GM13976 (cell line): ENCODE measurements at regions not wholly inside any gene's neighbourhood (a gene's known extent, or its start where the extent isn't known, plus 50 kb on each side); places are given as distances from the start of the nearest gene placed in this dataset.

Experiments
- DNase-seq: peaks from one replicate; pipeline ENCODE4 v3.0.0; 2012; ENCODE audit warnings: low spot score
- in situ Hi-C: fragments of 300-500 bp; cut with MboI; formaldehyde crosslinking; loops from one replicate; pipeline ENCODE4 v1.12.0; 2022; ENCODE audit warnings: low sequenced_read_pairs, mixed read lengths, inconsistent platforms; ENCODE audit not compliant: unreplicated experiment
- TF ChIP-seq, protein P1 (sequence below): IDR thresholded peaks from 2 replicates; pipeline ENCODE4 v1.5.1; 2012; ENCODE audit warnings: borderline replicate concordance, mild to moderate bottlenecking; ENCODE audit not compliant: insufficient read depth; ENCODE audit errors: extremely low read depth, missing control alignments, control extremely low read depth

- in situ Hi-C loops, result loop anchor here (25.0 kb wide), 1 partner anchor 179 kb away; the partner anchor contains the start of gene FGF19
- DNase-seq, result no peak
- TF ChIP-seq, protein P1, sequence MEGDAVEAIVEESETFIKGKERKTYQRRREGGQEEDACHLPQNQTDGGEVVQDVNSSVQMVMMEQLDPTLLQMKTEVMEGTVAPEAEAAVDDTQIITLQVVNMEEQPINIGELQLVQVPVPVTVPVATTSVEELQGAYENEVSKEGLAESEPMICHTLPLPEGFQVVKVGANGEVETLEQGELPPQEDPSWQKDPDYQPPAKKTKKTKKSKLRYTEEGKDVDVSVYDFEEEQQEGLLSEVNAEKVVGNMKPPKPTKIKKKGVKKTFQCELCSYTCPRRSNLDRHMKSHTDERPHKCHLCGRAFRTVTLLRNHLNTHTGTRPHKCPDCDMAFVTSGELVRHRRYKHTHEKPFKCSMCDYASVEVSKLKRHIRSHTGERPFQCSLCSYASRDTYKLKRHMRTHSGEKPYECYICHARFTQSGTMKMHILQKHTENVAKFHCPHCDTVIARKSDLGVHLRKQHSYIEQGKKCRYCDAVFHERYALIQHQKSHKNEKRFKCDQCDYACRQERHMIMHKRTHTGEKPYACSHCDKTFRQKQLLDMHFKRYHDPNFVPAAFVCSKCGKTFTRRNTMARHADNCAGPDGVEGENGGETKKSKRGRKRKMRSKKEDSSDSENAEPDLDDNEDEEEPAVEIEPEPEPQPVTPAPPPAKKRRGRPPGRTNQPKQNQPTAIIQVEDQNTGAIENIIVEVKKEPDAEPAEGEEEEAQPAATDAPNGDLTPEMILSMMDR, result no peak
Measured at GRCh38 chr11:69891421-69892236, 72.4 kb upstream of the FGF3 start.

DNA sequence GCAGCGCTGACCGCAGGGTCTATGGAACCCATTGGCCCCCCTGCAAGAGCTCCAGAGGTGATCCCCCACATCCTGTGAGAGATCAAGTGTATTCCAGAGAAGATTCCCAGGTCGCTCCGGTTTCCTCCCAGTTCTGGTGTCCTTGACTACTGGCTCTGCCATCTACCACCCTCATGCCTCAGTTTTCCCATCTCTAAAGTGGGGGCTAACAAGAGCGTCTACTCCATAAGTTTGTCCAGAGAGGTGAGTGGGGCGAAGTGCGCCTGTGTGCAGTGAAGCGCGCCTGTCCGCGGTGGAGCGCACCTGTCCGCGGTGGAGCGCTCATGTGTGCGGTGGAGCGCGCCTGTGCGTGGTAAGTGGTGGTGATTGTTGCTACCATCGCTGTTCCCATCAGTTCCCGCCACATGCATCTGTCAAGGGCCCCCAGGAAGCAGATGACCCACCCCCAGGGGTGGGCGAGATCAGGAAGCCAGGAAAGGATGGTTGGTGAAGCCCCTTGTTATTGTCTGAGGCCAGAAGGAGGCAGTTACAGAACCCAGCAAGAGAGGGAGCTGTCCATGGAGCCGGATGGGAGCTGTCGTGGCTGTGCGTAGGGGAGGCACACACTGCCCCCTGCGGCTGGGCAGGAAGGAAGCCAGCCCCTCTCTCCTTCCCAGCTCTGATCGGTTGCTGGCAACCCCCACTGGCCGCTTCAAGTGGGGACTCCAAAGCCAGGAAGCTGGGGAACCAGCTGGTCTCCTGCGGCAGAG lies 73.2 kb upstream of the FGF3 start:
- in situ Hi-C loops, result loop anchor here (25.0 kb wide), 1 partner anchor 180 kb away; the partner anchor contains the start of gene FGF19
- TF ChIP-seq, protein P1, result no peak
- no peak for DNase-seq

DNA sequence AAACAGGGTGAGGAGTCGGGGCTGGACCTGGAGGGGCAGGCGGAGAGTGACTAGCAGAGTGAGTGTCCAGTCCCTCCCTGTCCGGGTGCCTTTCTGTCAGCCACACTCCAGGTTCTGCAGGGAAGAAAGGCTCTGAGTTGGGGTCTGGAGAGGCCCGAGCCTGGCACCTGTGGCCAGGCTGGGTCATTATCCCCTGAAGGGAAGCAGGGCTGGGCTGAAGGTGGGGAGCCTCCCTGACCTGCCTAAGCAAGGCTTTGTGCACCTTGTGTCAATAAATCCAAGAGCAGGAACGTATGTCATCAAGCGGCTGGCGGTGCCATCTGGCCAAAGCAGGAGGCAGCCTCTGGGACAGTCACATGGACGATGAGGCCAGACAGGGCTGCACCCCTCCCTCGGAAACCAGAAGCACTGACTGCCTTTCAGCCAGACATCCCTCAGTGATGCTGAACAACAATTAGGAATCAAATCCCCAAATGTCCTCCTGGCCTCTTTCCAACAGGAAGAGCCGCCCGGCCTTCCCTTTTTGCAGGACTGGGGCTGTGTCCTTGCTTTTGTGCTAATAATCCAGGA lies 73.9 kb upstream of the FGF3 start:
- TF ChIP-seq, protein P1, result no peak
- no peak for DNase-seq
- in situ Hi-C loops, result loop anchor here (25.0 kb wide), 1 partner anchor 181 kb away; the partner anchor contains the start of gene FGF19

GRCh38 chr11:69893631-69894030 lies 74.4 kb upstream of the FGF3 start:
- no peak for DNase-seq
- in situ Hi-C loops, result loop anchor here (25.0 kb wide), 1 partner anchor 181 kb away; the partner anchor contains the start of gene FGF19
- TF ChIP-seq, protein P1, result no peak

GRCh38 chr11:69894181-69894611 lies 75.0 kb upstream of the FGF3 start:
- in situ Hi-C loops, result loop anchor here (25.0 kb wide), 1 partner anchor 182 kb away; the partner anchor contains the start of gene FGF19
- TF ChIP-seq, protein P1, result no peak
- no peak for DNase-seq

GRCh38 chr11:69894648-69895047 lies 75.4 kb upstream of the FGF3 start:
- TF ChIP-seq, protein P1, result no peak
- in situ Hi-C loops, result loop anchor here (25.0 kb wide), 1 partner anchor 182 kb away; the partner anchor contains the start of gene FGF19
- no peak for DNase-seq
